MCF 10A (cell line): ENCODE measurements at regions not wholly inside any gene's neighbourhood (a gene's known extent, or its start where the extent isn't known, plus 50 kb on each side); places are given as distances from the start of the nearest gene placed in this dataset.

ENCODE experiments used
- BruUV-seq: library from RNA; stranded (reverse); fragments of 400-500 nt; replicated peaks from 2 replicates; lab custom pipeline; 2021; lab: Mats Ljungman, UMichigan
- CTCF ChIA-PET: fragments of 300-600 bp; sonication (Branson Sonifier 250); formaldehyde crosslinking; extraction: SDS; loops from one replicate; lab custom pipeline; 2021; ENCODE audit warnings: antibody characterized with exemption, inconsistent platforms; lab: Yijun Ruan, JAX
- POLR2A ChIA-PET: fragments of 300-600, 350-650 bp; sonication (Branson Sonifier 250); formaldehyde crosslinking; extraction: SDS; loops from one replicate; lab custom pipeline; 2020; ENCODE audit warnings: antibody characterized with exemption, inconsistent platforms; lab: Yijun Ruan, JAX
- DNase-seq: peaks from one replicate; pipeline ENCODE4 v3.0.0-alpha.2; 2018; ENCODE audit not compliant: unreplicated experiment
- H3K27ac Mint-ChIP-seq: one replicate; pipeline ENCODE4 v1.8.0; 2022; ENCODE audit warnings: mild to moderate bottlenecking, low read depth, mixed read lengths; ENCODE audit not compliant: unreplicated experiment
- H3K27me3 Mint-ChIP-seq: one replicate; pipeline ENCODE4 v1.8.0; 2022; ENCODE audit warnings: mixed read lengths; ENCODE audit not compliant: insufficient read depth, unreplicated experiment
- H3K36me3 Mint-ChIP-seq: one replicate; pipeline ENCODE4 v1.8.0; 2022; ENCODE audit warnings: mild to moderate bottlenecking, moderate library complexity, mixed read lengths; ENCODE audit not compliant: insufficient read depth, unreplicated experiment
- H3K4me1 Mint-ChIP-seq: one replicate; pipeline ENCODE4 v1.8.0; 2022; ENCODE audit warnings: mixed read lengths; ENCODE audit not compliant: insufficient read depth, unreplicated experiment
- H3K4me3 Mint-ChIP-seq: one replicate; pipeline ENCODE4 v1.8.0; 2022; ENCODE audit warnings: mild to moderate bottlenecking, moderate library complexity, mixed read lengths; ENCODE audit not compliant: unreplicated experiment
- H3K9me3 Mint-ChIP-seq: one replicate; pipeline ENCODE4 v1.8.0; 2022; ENCODE audit warnings: mixed read lengths; ENCODE audit not compliant: unreplicated experiment
- intact Hi-C: fragments of 100-400 bp; cut with micrococcal nuclease; formaldehyde crosslinking; loops from 2 replicates; pipeline ENCODE4 v1.14.1; 2022
- TF ChIP-seq, protein P1 (sequence below): fragments of 200-600 bp; IDR thresholded peaks from one replicate; pipeline ENCODE4 v1.8.0; 2022; ENCODE audit warnings: antibody characterized with exemption, mild to moderate bottlenecking; ENCODE audit not compliant: unreplicated experiment

DNA sequence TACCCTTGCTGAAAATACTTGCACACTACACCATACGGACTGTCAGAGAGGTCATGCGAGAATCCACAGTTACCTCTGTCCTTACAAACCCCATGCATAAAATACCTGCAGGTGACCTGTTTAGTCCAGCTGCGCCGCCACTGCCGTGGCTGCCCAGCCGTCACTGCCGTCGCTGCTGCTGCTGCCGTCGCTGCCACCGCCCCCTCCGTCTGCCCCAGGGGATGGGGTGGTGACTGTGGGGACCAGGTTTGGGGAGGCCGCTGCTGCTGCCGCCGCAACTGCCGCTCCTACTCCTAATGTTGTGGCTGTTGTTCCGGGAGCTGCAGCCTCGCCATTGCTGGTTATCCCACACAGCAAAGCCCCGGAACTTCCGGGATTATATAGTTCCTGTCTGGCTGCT lies 141.8 kb upstream of the ZCCHC13 start:
- Mint-ChIP-seq H3K4me1 (no peaks in the 10 kb centered on the region), H3K27ac (no peak overlapping the region), H3K36me3 (no peaks in the 10 kb centered on the region), H3K9me3 (no peaks in the 10 kb centered on the region), H3K4me3 (no peak overlapping the region), H3K27me3 (peaks cover 39% of the 10 kb centered on the region)
- intact Hi-C loops = no loop called here
- TF ChIP-seq, protein P1, sequence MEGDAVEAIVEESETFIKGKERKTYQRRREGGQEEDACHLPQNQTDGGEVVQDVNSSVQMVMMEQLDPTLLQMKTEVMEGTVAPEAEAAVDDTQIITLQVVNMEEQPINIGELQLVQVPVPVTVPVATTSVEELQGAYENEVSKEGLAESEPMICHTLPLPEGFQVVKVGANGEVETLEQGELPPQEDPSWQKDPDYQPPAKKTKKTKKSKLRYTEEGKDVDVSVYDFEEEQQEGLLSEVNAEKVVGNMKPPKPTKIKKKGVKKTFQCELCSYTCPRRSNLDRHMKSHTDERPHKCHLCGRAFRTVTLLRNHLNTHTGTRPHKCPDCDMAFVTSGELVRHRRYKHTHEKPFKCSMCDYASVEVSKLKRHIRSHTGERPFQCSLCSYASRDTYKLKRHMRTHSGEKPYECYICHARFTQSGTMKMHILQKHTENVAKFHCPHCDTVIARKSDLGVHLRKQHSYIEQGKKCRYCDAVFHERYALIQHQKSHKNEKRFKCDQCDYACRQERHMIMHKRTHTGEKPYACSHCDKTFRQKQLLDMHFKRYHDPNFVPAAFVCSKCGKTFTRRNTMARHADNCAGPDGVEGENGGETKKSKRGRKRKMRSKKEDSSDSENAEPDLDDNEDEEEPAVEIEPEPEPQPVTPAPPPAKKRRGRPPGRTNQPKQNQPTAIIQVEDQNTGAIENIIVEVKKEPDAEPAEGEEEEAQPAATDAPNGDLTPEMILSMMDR = no peak
- DNase-seq = no peak
- ChIA-PET CTCF (interaction anchor here (0.6 to 1.1 kb wide), 2 partner anchors 14 to 259 kb away, joined by 3 read pairs; partner anchors contain the start of gene SLC16A2), POLR2A (no interaction called here)
- BruUV-seq = no TSS peak

- no peak for DNase-seq
- H3K9me3 Mint-ChIP-seq = no peaks in the 10 kb centered on the region
- ChIA-PET POLR2A (no interaction called here), CTCF (no interaction called here)
- intact Hi-C loops = no loop called here
- no peaks in the 10 kb centered on the region for H3K36me3 Mint-ChIP-seq
- TF ChIP-seq, protein P1 = no peak
- H3K27ac Mint-ChIP-seq = no peak overlapping the region
- H3K4me3 Mint-ChIP-seq = no peak overlapping the region
- BruUV-seq = no TSS peak
- peaks cover 52% of the 10 kb centered on the region for H3K27me3 Mint-ChIP-seq
- H3K4me1 Mint-ChIP-seq = no peaks in the 10 kb centered on the region
These were observed 143.2 kb upstream of the ZCCHC13 start for GRCh38 chrX:74160816-74161215.

GRCh38 chrX:74160358-74160757 lies 143.6 kb upstream of the ZCCHC13 start:
- intact Hi-C loops = no loop called here
- H3K27ac Mint-ChIP-seq = no peak overlapping the region
- H3K36me3 Mint-ChIP-seq = no peaks in the 10 kb centered on the region
- CTCF ChIA-PET = no interaction called here
- BruUV-seq = no TSS peak
- H3K9me3 Mint-ChIP-seq = no peaks in the 10 kb centered on the region
- no peak overlapping the region for H3K4me3 Mint-ChIP-seq
- TF ChIP-seq, protein P1 = no peak
- POLR2A ChIA-PET = no interaction called here
- no peak for DNase-seq
- peaks cover 56% of the 10 kb centered on the region for H3K27me3 Mint-ChIP-seq
- H3K4me1 Mint-ChIP-seq = no peaks in the 10 kb centered on the region

- Mint-ChIP-seq H3K4me1 (no peaks in the 10 kb centered on the region), H3K27me3 (peaks cover 62% of the 10 kb centered on the region), H3K9me3 (no peaks in the 10 kb centered on the region), H3K4me3 (no peak overlapping the region), H3K27ac (no peak overlapping the region), H3K36me3 (no peaks in the 10 kb centered on the region)
- no TSS peak for BruUV-seq
- POLR2A ChIA-PET = no interaction called here
- intact Hi-C loops = no loop called here
- TF ChIP-seq, protein P1 = no peak
- CTCF ChIA-PET = interaction anchor here (1.1 kb wide), 1 partner anchor 14 kb away, joined by 3 read pairs; no protein-coding TSS in a partner anchor
- DNase-seq = no peak
These were observed 156.5 kb upstream of the ZCCHC13 start for GRCh38 chrX:74147439-74147838.
